Caco-2 (cell line): ENCODE measurements at regions not wholly inside any gene's neighbourhood (a gene's known extent, or its start where the extent isn't known, plus 50 kb on each side); places are given as distances from the start of the nearest gene placed in this dataset.
A peak's percentile ranks its signal among the peaks of the same experiment; 100 is the strongest.

Source experiments
- BruUV-seq: library from RNA; stranded (reverse); fragments of 400-500 nt; replicated peaks from 2 replicates; lab custom pipeline; 2021; lab: Mats Ljungman, UMichigan
- CTCF ChIA-PET: fragments of 300-600 bp; sonication (Branson Sonifier 250); formaldehyde crosslinking; loops from one replicate; lab custom pipeline; 2022; ENCODE audit warnings: antibody characterized with exemption; lab: Charles Lee
- POLR2A ChIA-PET: fragments of 300-600 bp; sonication (Branson Sonifier 250); formaldehyde crosslinking; loops from one replicate; lab custom pipeline; 2022; ENCODE audit warnings: antibody characterized with exemption; lab: Charles Lee
- DNase-seq, 2 experiments: peaks; one replicate each; pipeline versions ENCODE4 v3.0.0 to v3.0.0-alpha.2; 2020 to 2022
- H3K27me3 ChIP-seq: replicated peaks from 2 replicates; pipeline ENCODE4 v1.6.0; 2011; ENCODE audit warnings: low read length; ENCODE audit not compliant: control insufficient read depth, insufficient read depth
- H3K36me3 ChIP-seq: 2 replicates; pipeline ENCODE4 v1.5.1; 2011; ENCODE audit warnings: low read length; ENCODE audit not compliant: control insufficient read depth, insufficient read depth
- H3K4me1 ChIP-seq: fragments of 250-450 bp; sonication (Bioruptor Pico); 2 replicates; pipeline ENCODE4 v1.5.1; 2020; ENCODE audit warnings: mild to moderate bottlenecking
- H3K4me3 ChIP-seq: 2 replicates; pipeline ENCODE4 v1.5.1; 2011; ENCODE audit warnings: low read depth, mild to moderate bottlenecking, control low read depth, low read length
- H3K9me3 ChIP-seq: fragments of 250-450 bp; sonication (Bioruptor Pico); 2 replicates; pipeline ENCODE4 v1.5.1; 2020; ENCODE audit warnings: mild to moderate bottlenecking, moderate library complexity
- H3K27ac Mint-ChIP-seq: one replicate; pipeline ENCODE4 v1.8.0; 2022; ENCODE audit warnings: mixed read lengths; ENCODE audit not compliant: unreplicated experiment
- H3K27me3 Mint-ChIP-seq: one replicate; pipeline ENCODE4 v1.8.0; 2022; ENCODE audit warnings: mixed read lengths; ENCODE audit not compliant: insufficient read depth, unreplicated experiment
- H3K36me3 Mint-ChIP-seq: one replicate; pipeline ENCODE4 v1.8.0; 2022; ENCODE audit warnings: mild to moderate bottlenecking, mixed read lengths; ENCODE audit not compliant: insufficient read depth, unreplicated experiment
- H3K4me1 Mint-ChIP-seq: one replicate; pipeline ENCODE4 v1.8.0; 2022; ENCODE audit warnings: low read depth, mixed read lengths; ENCODE audit not compliant: unreplicated experiment
- H3K4me3 Mint-ChIP-seq: one replicate; pipeline ENCODE4 v1.8.0; 2022; ENCODE audit warnings: mild to moderate bottlenecking, moderate library complexity, mixed read lengths; ENCODE audit not compliant: unreplicated experiment
- H3K9me3 Mint-ChIP-seq: one replicate; pipeline ENCODE4 v1.8.0; 2022; ENCODE audit warnings: mixed read lengths; ENCODE audit not compliant: unreplicated experiment
- CTCF ChIP-seq, 2 experiments: fragments of 200-600 bp in 1 of 2; IDR thresholded peaks; 1 replicate in 1 of 2; 2 replicates in 1 of 2; pipeline versions ENCODE4 v1.5.1 to v1.8.0; 2011 to 2022; ENCODE audit warnings: antibody characterized with exemption in 1 of 2, control low read depth in 1 of 2, inconsistent platforms in 1 of 2, low read depth in 1 of 2, low read length in 1 of 2, mild to moderate bottlenecking in 1 of 2, moderate library complexity in 1 of 2; ENCODE audit not compliant: insufficient read depth in 1 of 2, severe bottlenecking in 1 of 2, unreplicated experiment in 1 of 2
- intact Hi-C: fragments of 100-400 bp; cut with micrococcal nuclease; formaldehyde crosslinking; loops from one replicate; pipeline ENCODE4 v1.10.0; 2022; ENCODE audit not compliant: unreplicated experiment

DNA sequence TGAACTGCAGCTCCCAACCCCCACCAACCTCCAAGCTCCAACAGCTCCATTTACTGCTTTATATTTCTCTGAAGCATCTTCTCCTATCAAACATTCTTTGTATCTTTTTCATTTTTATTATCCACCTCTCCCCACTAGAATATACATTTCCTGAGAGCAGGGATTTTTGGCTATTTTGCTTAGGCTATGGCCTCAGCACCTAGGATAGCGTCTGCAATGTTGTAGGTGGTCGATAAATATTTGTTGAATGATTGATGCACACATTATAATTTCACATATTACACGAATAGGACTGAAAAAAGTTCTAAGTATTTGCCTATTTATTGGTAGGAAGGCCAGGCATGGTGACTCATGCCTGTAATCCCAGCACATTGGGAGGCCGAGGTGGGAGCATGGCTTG, 658.7 kb upstream of the DIPK2B start:
- no peak for DNase-seq
- no peaks in the 10 kb centered on the region for H3K4me1 Mint-ChIP-seq
- intact Hi-C loops: no loop called here
- POLR2A ChIA-PET: no interaction called here
- BruUV-seq: no TSS peak
- CTCF ChIA-PET: no interaction called here
- Histone ChIP-seq H3K27me3 (no peaks in the 10 kb centered on the region), H3K9me3 (no peaks in the 10 kb centered on the region), H3K4me3 (no peak overlapping the region), H3K4me1 (no peaks in the 10 kb centered on the region), H3K36me3 (no peaks in the 10 kb centered on the region)
- TF ChIP-seq CTCF (IDR thresholded peaks at IDR 0.05; ENCODE audit: insufficient read depth in 1 of 2, low read depth in 1 of 2, low read length in 1 of 2, severe bottlenecking in 1 of 2, unreplicated experiment in 1 of 2): no peak
- H3K4me3 Mint-ChIP-seq: no peak overlapping the region
- peaks cover 13% of the 10 kb centered on the region for H3K36me3 Mint-ChIP-seq
- H3K9me3 Mint-ChIP-seq: no peaks in the 10 kb centered on the region
- no peaks in the 10 kb centered on the region for H3K27me3 Mint-ChIP-seq
- H3K27ac Mint-ChIP-seq: no peak overlapping the region

DNA sequence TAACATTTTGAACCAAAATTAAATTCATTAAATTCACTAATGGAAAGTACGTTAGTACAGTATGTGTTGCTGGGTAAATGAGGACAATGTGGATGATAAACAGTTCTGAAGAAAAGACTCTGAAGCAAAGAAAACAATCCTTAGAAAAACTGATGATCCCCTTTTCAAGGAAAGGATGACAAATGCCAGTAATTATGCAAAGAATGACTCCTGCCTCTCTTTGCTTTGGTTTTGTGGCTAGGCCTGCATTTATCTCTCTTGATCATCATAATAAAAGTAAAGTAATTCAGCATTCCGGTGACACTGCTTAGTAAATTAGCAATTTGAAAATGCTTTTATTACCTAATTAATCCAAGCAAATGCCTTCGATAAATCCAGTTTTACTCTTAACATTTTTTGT, 652.2 kb upstream of the DIPK2B start:
- H3K4me3 Mint-ChIP-seq: no peak overlapping the region
- no peaks in the 10 kb centered on the region for H3K9me3 Mint-ChIP-seq
- H3K36me3 Mint-ChIP-seq: peaks cover 29% of the 10 kb centered on the region
- no peaks in the 10 kb centered on the region for H3K9me3 ChIP-seq
- CTCF ChIA-PET: no interaction called here
- H3K36me3 ChIP-seq: 0 out of 2 replicates have a peak, but pooled peaks cover 1% of the 10 kb centered on the region
- no peak overlapping the region for H3K4me3 ChIP-seq
- POLR2A ChIA-PET: no interaction called here
- no peaks in the 10 kb centered on the region for H3K4me1 Mint-ChIP-seq
- no TSS peak for BruUV-seq
- no peaks in the 10 kb centered on the region for H3K27me3 Mint-ChIP-seq
- TF ChIP-seq CTCF (IDR thresholded peaks at IDR 0.05; ENCODE audit: insufficient read depth in 1 of 2, low read depth in 1 of 2, low read length in 1 of 2, severe bottlenecking in 1 of 2, unreplicated experiment in 1 of 2): no peak
- no peak overlapping the region for H3K27ac Mint-ChIP-seq
- H3K27me3 ChIP-seq: no peaks in the 10 kb centered on the region
- no peak for DNase-seq
- H3K4me1 ChIP-seq: no peaks in the 10 kb centered on the region
- intact Hi-C loops: loop anchor here (5.0 kb wide), 1 partner anchor 469 kb away; no protein-coding TSS in a partner anchor

- peak; percentile 38 to 57 for DNase-seq
- no peaks in the 10 kb centered on the region for H3K27me3 ChIP-seq
- no peaks in the 10 kb centered on the region for H3K4me1 Mint-ChIP-seq
- ChIA-PET POLR2A (no interaction called here), CTCF (no interaction called here)
- TF ChIP-seq CTCF (IDR thresholded peaks at IDR 0.05; ENCODE audit: insufficient read depth in 1 of 2, low read depth in 1 of 2, low read length in 1 of 2, severe bottlenecking in 1 of 2, unreplicated experiment in 1 of 2): no peak
- 0 out of 2 replicates have a peak, but pooled peaks cover 1% of the 10 kb centered on the region for H3K36me3 ChIP-seq
- peak overlapping the region; percentile 79 for H3K4me3 ChIP-seq
- H3K4me1 ChIP-seq: no peaks in the 10 kb centered on the region
- no peaks in the 10 kb centered on the region for H3K27me3 Mint-ChIP-seq
- no peaks in the 10 kb centered on the region for H3K9me3 ChIP-seq
- no peaks in the 10 kb centered on the region for H3K9me3 Mint-ChIP-seq
- intact Hi-C loops: loop anchor here (5.0 kb wide), 1 partner anchor 471 kb away; no protein-coding TSS in a partner anchor
- H3K36me3 Mint-ChIP-seq: peaks cover 39% of the 10 kb centered on the region
- H3K4me3 Mint-ChIP-seq: peak overlapping the region; percentile 97
- BruUV-seq: no TSS peak
- no peak overlapping the region for H3K27ac Mint-ChIP-seq
These were observed 650.8 kb upstream of the DIPK2B start for GRCh38 chrX:45851434-45851991.
